GM10266 (cell line): ENCODE measurements at regions not wholly inside any gene's neighbourhood (a gene's known extent, or its start where the extent isn't known, plus 50 kb on each side); places are given as distances from the start of the nearest gene placed in this dataset.

Experiments
- DNase-seq: peaks from one replicate; pipeline ENCODE4 v3.0.0; 2012; ENCODE audit errors: extremely low spot score
- CTCF ChIP-seq: IDR thresholded peaks from 2 replicates; pipeline ENCODE4 v1.5.1; 2012; ENCODE audit warnings: mild to moderate bottlenecking, low read depth; ENCODE audit not compliant: control insufficient read depth, insufficient read depth; ENCODE audit errors: missing control alignments

GRCh38 chr1:213861841-213862240, 125.9 kb upstream of the PROX1 start:
- TF ChIP-seq CTCF, result no peak
- no peak for DNase-seq

GRCh38 chr1:213864091-213864490, 123.7 kb upstream of the PROX1 start:
- no peak for DNase-seq
- TF ChIP-seq CTCF, result no peak

DNA sequence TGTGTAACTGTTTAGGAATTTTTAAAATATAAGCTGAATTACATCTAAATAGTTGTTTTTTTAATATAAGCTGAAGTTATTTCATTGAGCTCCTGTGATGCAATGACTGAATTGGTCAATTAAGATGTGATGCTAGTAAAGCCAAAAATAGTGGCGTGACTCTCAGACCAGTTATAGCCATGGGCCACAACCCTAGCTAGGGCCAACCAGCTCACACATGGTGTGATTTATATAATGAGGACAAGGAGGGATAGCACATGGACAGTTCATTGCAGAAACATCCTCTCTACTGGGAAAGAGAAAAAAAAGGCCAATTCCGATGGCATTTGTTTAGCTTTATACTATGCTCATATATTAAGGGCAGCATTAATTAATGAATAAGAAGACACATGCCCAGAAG, 119.3 kb upstream of the PROX1 start:
- no peak for DNase-seq
- no peak for TF ChIP-seq CTCF

GRCh38 chr1:213871179-213871578, 116.6 kb upstream of the PROX1 start:
- DNase-seq, result no peak
- TF ChIP-seq CTCF, result no peak

DNA sequence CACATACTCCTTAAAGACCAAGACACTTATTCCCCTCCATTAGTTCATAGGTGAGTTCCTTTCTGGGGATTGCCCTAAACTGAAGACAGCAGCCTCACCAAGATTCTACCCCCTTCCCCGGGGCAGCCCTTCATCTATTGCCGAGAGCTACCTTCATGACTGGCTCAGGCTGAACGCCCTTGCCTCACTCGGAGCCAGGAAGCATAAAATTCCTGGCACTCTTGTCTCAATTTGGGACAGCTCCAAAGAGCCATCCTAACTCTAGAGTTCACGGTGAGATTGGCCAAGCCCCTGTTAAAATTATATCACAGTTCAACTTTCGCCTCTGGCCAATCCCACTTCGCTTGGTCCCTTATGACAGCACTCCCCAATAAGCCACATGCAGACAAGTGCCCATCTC, 113.0 kb upstream of the PROX1 start:
- no peak for TF ChIP-seq CTCF

GRCh38 chr1:213876531-213876930, 111.2 kb upstream of the PROX1 start:
- no peak for TF ChIP-seq CTCF
- no peak for DNase-seq

More for the DNA sequence above, 113.0 kb upstream of the PROX1 start:
- no peak for DNase-seq

DNA sequence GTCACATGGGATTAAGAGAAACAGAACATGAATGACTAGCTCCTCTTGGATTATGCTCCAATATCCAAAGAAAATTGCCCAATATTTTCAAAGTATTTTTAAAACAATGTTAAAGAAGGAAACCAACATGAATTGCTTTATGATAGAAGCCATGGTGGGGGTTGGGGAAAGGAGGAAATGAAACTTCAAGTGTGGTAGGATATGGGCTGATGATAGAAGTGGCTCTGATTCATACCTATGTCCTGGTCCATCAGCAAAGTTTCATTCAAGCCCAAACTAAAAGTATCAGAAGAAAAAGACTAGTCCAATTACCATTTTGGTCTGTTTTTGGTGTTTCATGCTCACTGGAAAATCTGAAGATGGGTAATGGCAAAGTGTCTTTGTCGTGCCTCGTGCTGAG, 104.2 kb upstream of the PROX1 start:
- DNase-seq, result no peak
- TF ChIP-seq CTCF, result no peak

DNA sequence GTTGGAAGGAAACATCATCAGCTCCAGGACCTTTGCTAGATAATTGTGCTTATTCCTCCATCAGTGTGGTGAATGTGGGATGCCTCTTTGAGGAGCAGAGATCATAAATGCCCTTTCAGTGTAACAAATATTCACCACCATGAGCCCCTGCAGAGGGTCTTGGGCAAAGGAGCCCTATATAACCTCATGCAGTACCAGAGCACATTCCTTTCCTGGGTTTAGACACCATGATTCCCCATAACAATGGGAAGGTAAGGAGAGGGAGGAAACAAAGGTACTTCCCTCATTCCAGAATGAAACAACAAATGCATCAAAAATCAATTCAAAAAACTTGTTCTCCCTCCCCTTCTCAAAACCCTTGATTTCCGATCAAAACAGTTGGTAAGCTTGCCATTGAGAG, 103.4 kb upstream of the PROX1 start:
- DNase-seq, result no peak
- TF ChIP-seq CTCF, result no peak
